ENCODE measurements at regions not wholly inside any gene's neighbourhood (a gene's known extent, or its start where the extent isn't known, plus 50 kb on each side); places are given as distances from the start of the nearest gene placed in this dataset.

GRCh38 chr3:194025951-194026350 is 110.0 kb upstream of the HES1 start:
- no peak for TF ChIP-seq GATA2 (IDR thresholded peaks at IDR 0.05; ENCODE audit: low read depth, low read length)
- TF ChIP-seq GATA3 (IDR thresholded peaks at IDR 0.05; ENCODE audit: low read depth, low read length): no peak

- TF ChIP-seq GATA3 (IDR thresholded peaks at IDR 0.05; ENCODE audit: low read depth, low read length): no peak
- no peak for TF ChIP-seq GATA2 (IDR thresholded peaks at IDR 0.05; ENCODE audit: low read depth, low read length)
These were observed 107.4 kb upstream of the HES1 start for GRCh38 chr3:194028434-194029004.

GRCh38 chr3:194029846-194030245 is 106.1 kb upstream of the HES1 start:
- TF ChIP-seq GATA3 (IDR thresholded peaks at IDR 0.05; ENCODE audit: low read depth, low read length) (no peak), GATA2 (IDR thresholded peaks at IDR 0.05; ENCODE audit: low read depth, low read length) (no peak)

- TF ChIP-seq GATA3 (IDR thresholded peaks at IDR 0.05; ENCODE audit: low read depth, low read length): no peak
- no peak for TF ChIP-seq GATA2 (IDR thresholded peaks at IDR 0.05; ENCODE audit: low read depth, low read length)
These were observed 105.6 kb upstream of the HES1 start for GRCh38 chr3:194030372-194030771.

GRCh38 chr3:194031349-194031748 is 104.6 kb upstream of the HES1 start:
- TF ChIP-seq GATA2 (IDR thresholded peaks at IDR 0.05; ENCODE audit: low read depth, low read length) (no peak), GATA3 (IDR thresholded peaks at IDR 0.05; ENCODE audit: low read depth, low read length) (no peak)

GRCh38 chr3:194031867-194032635 is 103.9 kb upstream of the HES1 start:
- TF ChIP-seq GATA2 (IDR thresholded peaks at IDR 0.05; ENCODE audit: low read depth, low read length) (no peak), GATA3 (IDR thresholded peaks at IDR 0.05; ENCODE audit: low read depth, low read length) (no peak)

GRCh38 chr3:194032828-194033435 is 103.0 kb upstream of the HES1 start:
- TF ChIP-seq GATA3 (IDR thresholded peaks at IDR 0.05; ENCODE audit: low read depth, low read length): no peak
- no peak; the same call in 1 of the 2 replicates for TF ChIP-seq GATA2 (IDR thresholded peaks at IDR 0.05; ENCODE audit: low read depth, low read length)

GRCh38 chr3:194034346-194035336 is 101.3 kb upstream of the HES1 start:
- TF ChIP-seq GATA2 (IDR thresholded peaks at IDR 0.05; ENCODE audit: low read depth, low read length) (no peak), GATA3 (IDR thresholded peaks at IDR 0.05; ENCODE audit: low read depth, low read length) (no peak)

GRCh38 chr3:194035406-194036138 is 100.4 kb upstream of the HES1 start:
- TF ChIP-seq GATA2 (IDR thresholded peaks at IDR 0.05; ENCODE audit: low read depth, low read length) (no peak), GATA3 (IDR thresholded peaks at IDR 0.05; ENCODE audit: low read depth, low read length) (no peak)

GRCh38 chr3:194036842-194037241 is 99.1 kb upstream of the HES1 start:
- TF ChIP-seq GATA2 (IDR thresholded peaks at IDR 0.05; ENCODE audit: low read depth, low read length) (no peak), GATA3 (IDR thresholded peaks at IDR 0.05; ENCODE audit: low read depth, low read length) (no peak)

- TF ChIP-seq GATA2 (IDR thresholded peaks at IDR 0.05; ENCODE audit: low read depth, low read length): no peak
- no peak for TF ChIP-seq GATA3 (IDR thresholded peaks at IDR 0.05; ENCODE audit: low read depth, low read length)
These were observed 97.0 kb upstream of the HES1 start for GRCh38 chr3:194038960-194039359.

GRCh38 chr3:194040516-194041273 is 95.3 kb upstream of the HES1 start:
- no peak for TF ChIP-seq GATA2 (IDR thresholded peaks at IDR 0.05; ENCODE audit: low read depth, low read length)
- no peak for TF ChIP-seq GATA3 (IDR thresholded peaks at IDR 0.05; ENCODE audit: low read depth, low read length)

All from SH-SY5Y (cell line).